ENCODE measurements at regions not wholly inside any gene's neighbourhood (a gene's known extent, or its start where the extent isn't known, plus 50 kb on each side); places are given as distances from the start of the nearest gene placed in this dataset.

DNA sequence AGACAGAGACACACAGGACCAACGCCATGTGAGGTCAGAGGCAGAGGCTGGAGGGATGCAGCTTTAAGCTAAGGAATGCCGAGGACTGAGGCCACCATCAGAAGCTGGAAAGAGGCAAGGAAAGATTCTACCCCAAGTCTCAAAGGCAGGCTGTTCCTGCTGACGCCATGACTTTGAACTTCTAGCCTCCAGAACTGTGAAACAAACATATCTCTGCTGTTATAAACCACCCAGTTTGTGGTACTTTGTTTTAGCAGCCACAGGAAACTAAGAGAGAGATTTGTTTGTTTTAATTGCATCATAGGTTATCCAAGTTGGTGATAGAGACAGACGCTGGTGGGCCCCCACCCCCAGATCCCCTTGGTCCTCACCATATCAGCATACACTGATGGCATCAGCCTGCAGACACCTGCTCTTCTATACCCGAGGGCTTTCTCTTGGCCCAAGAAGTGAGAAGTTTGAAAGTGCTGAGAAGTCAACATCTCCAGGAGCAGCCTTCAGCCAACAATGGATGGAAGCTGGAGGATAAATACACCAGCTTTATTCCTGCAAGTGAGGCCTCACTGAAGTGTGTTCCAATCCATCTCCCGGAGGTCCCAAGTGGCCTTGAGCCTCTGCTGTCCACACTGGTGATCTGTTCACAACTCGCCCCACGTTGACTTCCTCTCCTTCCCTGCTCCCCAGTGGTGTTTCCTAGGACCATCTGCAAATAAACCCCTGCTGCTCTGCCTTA lies 154.7 kb downstream of the BTBD3 start:
- no peaks in the 10 kb centered on the region for H3K4me1 ChIP-seq (ENCODE audit: insufficient read depth, low read length)
- H3K79me2 ChIP-seq (ENCODE audit: insufficient read depth, low read length) = no peaks in the 10 kb centered on the region
- H3K9ac ChIP-seq (ENCODE audit: low read depth, low read length) = no peak overlapping the region
- no peaks in the 10 kb centered on the region for H3K36me3 ChIP-seq (ENCODE audit: insufficient read depth, low read length)
- H3K27me3 ChIP-seq (ENCODE audit: insufficient read depth, low read length, poor library complexity) = no peaks in the 10 kb centered on the region
- no peaks in the 10 kb centered on the region for H3K9me3 ChIP-seq (ENCODE audit: insufficient read depth, low read length, severe bottlenecking)
- TF ChIP-seq, protein P1, sequence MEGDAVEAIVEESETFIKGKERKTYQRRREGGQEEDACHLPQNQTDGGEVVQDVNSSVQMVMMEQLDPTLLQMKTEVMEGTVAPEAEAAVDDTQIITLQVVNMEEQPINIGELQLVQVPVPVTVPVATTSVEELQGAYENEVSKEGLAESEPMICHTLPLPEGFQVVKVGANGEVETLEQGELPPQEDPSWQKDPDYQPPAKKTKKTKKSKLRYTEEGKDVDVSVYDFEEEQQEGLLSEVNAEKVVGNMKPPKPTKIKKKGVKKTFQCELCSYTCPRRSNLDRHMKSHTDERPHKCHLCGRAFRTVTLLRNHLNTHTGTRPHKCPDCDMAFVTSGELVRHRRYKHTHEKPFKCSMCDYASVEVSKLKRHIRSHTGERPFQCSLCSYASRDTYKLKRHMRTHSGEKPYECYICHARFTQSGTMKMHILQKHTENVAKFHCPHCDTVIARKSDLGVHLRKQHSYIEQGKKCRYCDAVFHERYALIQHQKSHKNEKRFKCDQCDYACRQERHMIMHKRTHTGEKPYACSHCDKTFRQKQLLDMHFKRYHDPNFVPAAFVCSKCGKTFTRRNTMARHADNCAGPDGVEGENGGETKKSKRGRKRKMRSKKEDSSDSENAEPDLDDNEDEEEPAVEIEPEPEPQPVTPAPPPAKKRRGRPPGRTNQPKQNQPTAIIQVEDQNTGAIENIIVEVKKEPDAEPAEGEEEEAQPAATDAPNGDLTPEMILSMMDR (IDR thresholded peaks at IDR 0.05; ENCODE audit: borderline replicate concordance, extremely low read depth, low read length, poor library complexity, severe bottlenecking) = no peak
- TF ChIP-seq EZH2 (IDR thresholded peaks at IDR 0.05; ENCODE audit: borderline replicate concordance, low read depth, low read length, severe bottlenecking) = no peak
- H2AFZ ChIP-seq (ENCODE audit: low read depth, low read length) = no peak overlapping the region
- ATAC-seq (ENCODE audit: insufficient read depth, low read depth) (no peak), DNase-seq (no peak)
- no peak overlapping the region for H3K27ac ChIP-seq (ENCODE audit: low read length)
- H3K4me3 ChIP-seq (ENCODE audit: low read depth in 1 of 2, low read length in 2 of 2) = no peak overlapping the region
- no peak overlapping the region for H3K4me2 ChIP-seq (ENCODE audit: insufficient read depth, low read length)
- no peaks in the 10 kb centered on the region for H4K20me1 ChIP-seq (ENCODE audit: insufficient read depth, low read length)

DNA sequence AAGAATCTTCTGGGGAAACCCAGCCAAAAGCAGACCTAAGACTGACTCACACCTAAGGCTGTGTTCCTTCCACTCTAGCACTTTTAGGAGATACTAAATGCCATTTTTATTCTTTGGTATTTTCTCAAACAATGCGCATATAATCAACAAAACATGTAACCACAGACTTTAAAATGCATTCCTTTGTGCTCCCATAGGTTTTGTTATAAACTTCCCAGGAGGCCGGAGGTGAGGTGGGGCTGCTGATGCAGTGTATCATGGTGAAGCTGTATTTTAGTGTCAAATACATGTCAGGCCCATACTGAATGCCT lies 155.2 kb downstream of the BTBD3 start:
- DNase-seq = no peak
- no peaks in the 10 kb centered on the region for H3K9me3 ChIP-seq (ENCODE audit: insufficient read depth, low read length, severe bottlenecking)
- H4K20me1 ChIP-seq (ENCODE audit: insufficient read depth, low read length) = no peaks in the 10 kb centered on the region
- H3K4me1 ChIP-seq (ENCODE audit: insufficient read depth, low read length) = no peaks in the 10 kb centered on the region
- no peak overlapping the region for H2AFZ ChIP-seq (ENCODE audit: low read depth, low read length)
- H3K27ac ChIP-seq (ENCODE audit: low read length) = no peak overlapping the region
- H3K4me2 ChIP-seq (ENCODE audit: insufficient read depth, low read length) = no peak overlapping the region
- no peak overlapping the region for H3K9ac ChIP-seq (ENCODE audit: low read depth, low read length)
- H3K4me3 ChIP-seq (ENCODE audit: low read depth in 1 of 2, low read length in 2 of 2) = no peak overlapping the region
- H3K27me3 ChIP-seq (ENCODE audit: insufficient read depth, low read length, poor library complexity) = no peaks in the 10 kb centered on the region
- H3K36me3 ChIP-seq (ENCODE audit: insufficient read depth, low read length) = no peaks in the 10 kb centered on the region
- ATAC-seq (ENCODE audit: insufficient read depth, low read depth) = no peak
- TF ChIP-seq EZH2 (IDR thresholded peaks at IDR 0.05; ENCODE audit: borderline replicate concordance, low read depth, low read length, severe bottlenecking) = no peak
- TF ChIP-seq, protein P1 (IDR thresholded peaks at IDR 0.05; ENCODE audit: borderline replicate concordance, extremely low read depth, low read length, poor library complexity, severe bottlenecking) = no peak
- no peaks in the 10 kb centered on the region for H3K79me2 ChIP-seq (ENCODE audit: insufficient read depth, low read length)

DNA sequence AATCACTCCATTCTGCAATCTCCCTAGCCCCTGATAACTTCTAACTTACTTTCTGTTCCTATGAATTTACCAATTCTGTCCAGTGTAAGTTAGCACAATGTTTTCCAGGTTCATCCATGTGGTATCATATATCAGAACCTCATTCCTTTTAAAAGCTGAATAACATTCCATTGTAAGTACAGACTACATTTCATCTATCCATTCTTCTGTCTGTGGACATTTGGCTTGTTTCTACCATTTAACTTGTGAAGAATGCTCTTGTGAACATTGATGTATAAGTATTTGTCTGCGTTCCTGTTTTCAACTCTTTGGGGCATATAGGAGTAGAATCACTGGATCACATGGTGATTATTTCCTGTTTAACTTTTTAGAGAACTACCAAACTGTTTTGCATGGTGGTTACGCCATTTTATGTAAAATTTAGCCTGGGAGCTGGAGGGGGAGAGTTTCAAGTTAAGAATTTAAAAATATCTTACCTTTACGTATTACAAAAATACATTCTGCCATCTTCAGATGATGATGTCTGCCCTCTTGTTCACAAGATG lies 156.5 kb downstream of the BTBD3 start:
- no peak overlapping the region for H3K4me3 ChIP-seq (ENCODE audit: low read depth in 1 of 2, low read length in 2 of 2)
- no peak overlapping the region for H3K27ac ChIP-seq (ENCODE audit: low read length)
- ATAC-seq (ENCODE audit: insufficient read depth, low read depth) (no peak), DNase-seq (no peak)
- no peak for TF ChIP-seq EZH2 (IDR thresholded peaks at IDR 0.05; ENCODE audit: borderline replicate concordance, low read depth, low read length, severe bottlenecking)
- TF ChIP-seq, protein P1 (IDR thresholded peaks at IDR 0.05; ENCODE audit: borderline replicate concordance, extremely low read depth, low read length, poor library complexity, severe bottlenecking) = no peak
- no peaks in the 10 kb centered on the region for H3K9me3 ChIP-seq (ENCODE audit: insufficient read depth, low read length, severe bottlenecking)
- no peaks in the 10 kb centered on the region for H3K36me3 ChIP-seq (ENCODE audit: insufficient read depth, low read length)
- H4K20me1 ChIP-seq (ENCODE audit: insufficient read depth, low read length) = no peaks in the 10 kb centered on the region
- H3K27me3 ChIP-seq (ENCODE audit: insufficient read depth, low read length, poor library complexity) = no peaks in the 10 kb centered on the region
- H3K79me2 ChIP-seq (ENCODE audit: insufficient read depth, low read length) = no peaks in the 10 kb centered on the region
- H3K9ac ChIP-seq (ENCODE audit: low read depth, low read length) = no peak overlapping the region
- no peaks in the 10 kb centered on the region for H3K4me1 ChIP-seq (ENCODE audit: insufficient read depth, low read length)
- H3K4me2 ChIP-seq (ENCODE audit: insufficient read depth, low read length) = no peak overlapping the region
- no peak overlapping the region for H2AFZ ChIP-seq (ENCODE audit: low read depth, low read length)
